ENCODE measurements at regions not wholly inside any gene's neighbourhood (a gene's known extent, or its start where the extent isn't known, plus 50 kb on each side); places are given as distances from the start of the nearest gene placed in this dataset.

- Histone ChIP-seq H3K9me2 (replicated peaks; ENCODE audit: insufficient read depth, low read length) (no peaks in the 10 kb centered on the region), H4K20me1 (ENCODE audit: insufficient read depth, low read depth, low read length) (no peaks in the 10 kb centered on the region), H3K9ac (ENCODE audit: low read length) (no peak overlapping the region), H3K4me1 (ENCODE audit: low read length) (no peaks in the 10 kb centered on the region), H3K9me3 (ENCODE audit: low read length) (no peaks in the 10 kb centered on the region), H3K79me2 (ENCODE audit: low read length) (no peaks in the 10 kb centered on the region), H3K27ac (ENCODE audit: low read length) (no peak overlapping the region), H3K36me3 (ENCODE audit: insufficient read depth, low read length) (no peaks in the 10 kb centered on the region), H2AFZ (ENCODE audit: low read length) (no peak overlapping the region), H3K27me3 (ENCODE audit: low read length) (no peaks in the 10 kb centered on the region), H3K4me3 (ENCODE audit: low read length) (no peak overlapping the region), H3K4me2 (ENCODE audit: low read depth, low read length, poor library complexity, severe bottlenecking) (no peak overlapping the region)
- no peak for DNase-seq
Observed at GRCh38 chr21:36563341-36563926, 83.5 kb upstream of the CLDN14 start.

- H3K27ac ChIP-seq (ENCODE audit: low read length), result no peak overlapping the region
- H3K4me1 ChIP-seq (ENCODE audit: low read length), result no peaks in the 10 kb centered on the region
- H3K9me3 ChIP-seq (ENCODE audit: low read length), result no peaks in the 10 kb centered on the region
- H3K27me3 ChIP-seq (ENCODE audit: low read length), result no peaks in the 10 kb centered on the region
- H3K4me3 ChIP-seq (ENCODE audit: low read length), result no peak overlapping the region
- H3K9ac ChIP-seq (ENCODE audit: low read length), result no peak overlapping the region
- no peak overlapping the region for H2AFZ ChIP-seq (ENCODE audit: low read length)
- H3K79me2 ChIP-seq (ENCODE audit: low read length), result no peaks in the 10 kb centered on the region
- no peaks in the 10 kb centered on the region for H4K20me1 ChIP-seq (ENCODE audit: insufficient read depth, low read depth, low read length)
- no peak for DNase-seq
- no peaks in the 10 kb centered on the region for H3K36me3 ChIP-seq (ENCODE audit: insufficient read depth, low read length)
- H3K9me2 ChIP-seq (replicated peaks; ENCODE audit: insufficient read depth, low read length), result no peaks in the 10 kb centered on the region
- no peak overlapping the region for H3K4me2 ChIP-seq (ENCODE audit: low read depth, low read length, poor library complexity, severe bottlenecking)
Observed at GRCh38 chr21:36564647-36565046, 84.7 kb upstream of the CLDN14 start.

- Histone ChIP-seq H3K36me3 (ENCODE audit: insufficient read depth, low read length) (no peaks in the 10 kb centered on the region), H3K9ac (ENCODE audit: low read length) (no peak overlapping the region), H3K9me3 (ENCODE audit: low read length) (no peaks in the 10 kb centered on the region), H3K27me3 (ENCODE audit: low read length) (no peaks in the 10 kb centered on the region), H3K4me1 (ENCODE audit: low read length) (no peaks in the 10 kb centered on the region), H3K9me2 (replicated peaks; ENCODE audit: insufficient read depth, low read length) (no peaks in the 10 kb centered on the region), H4K20me1 (ENCODE audit: insufficient read depth, low read depth, low read length) (no peaks in the 10 kb centered on the region), H3K79me2 (ENCODE audit: low read length) (no peaks in the 10 kb centered on the region), H3K4me3 (ENCODE audit: low read length) (no peak overlapping the region), H2AFZ (ENCODE audit: low read length) (no peak overlapping the region), H3K4me2 (ENCODE audit: low read depth, low read length, poor library complexity, severe bottlenecking) (no peak overlapping the region), H3K27ac (ENCODE audit: low read length) (no peak overlapping the region)
- no peak for DNase-seq
Observed at GRCh38 chr21:36565540-36565939, 85.6 kb upstream of the CLDN14 start.

- no peak overlapping the region for H3K4me3 ChIP-seq (ENCODE audit: low read length)
- H2AFZ ChIP-seq (ENCODE audit: low read length), result no peak overlapping the region
- H3K4me1 ChIP-seq (ENCODE audit: low read length), result no peaks in the 10 kb centered on the region
Observed at GRCh38 chr21:36566644-36567043, 86.7 kb upstream of the CLDN14 start.

GRCh38 chr21:36567216-36567885, 87.4 kb upstream of the CLDN14 start:
- no peaks in the 10 kb centered on the region for H3K9me2 ChIP-seq (replicated peaks; ENCODE audit: insufficient read depth, low read length)
- H2AFZ ChIP-seq (ENCODE audit: low read length), result no peak overlapping the region
- no peaks in the 10 kb centered on the region for H4K20me1 ChIP-seq (ENCODE audit: insufficient read depth, low read depth, low read length)
- H3K4me3 ChIP-seq (ENCODE audit: low read length), result no peak overlapping the region
- no peak overlapping the region for H3K27ac ChIP-seq (ENCODE audit: low read length)
- H3K27me3 ChIP-seq (ENCODE audit: low read length), result no peaks in the 10 kb centered on the region
- DNase-seq, result no peak
- no peaks in the 10 kb centered on the region for H3K9me3 ChIP-seq (ENCODE audit: low read length)
- H3K4me1 ChIP-seq (ENCODE audit: low read length), result no peaks in the 10 kb centered on the region
- H3K9ac ChIP-seq (ENCODE audit: low read length), result no peak overlapping the region
- H3K79me2 ChIP-seq (ENCODE audit: low read length), result no peaks in the 10 kb centered on the region
- H3K36me3 ChIP-seq (ENCODE audit: insufficient read depth, low read length), result no peaks in the 10 kb centered on the region
- H3K4me2 ChIP-seq (ENCODE audit: low read depth, low read length, poor library complexity, severe bottlenecking), result no peak overlapping the region

More at GRCh38 chr21:36566644-36567043, 86.7 kb upstream of the CLDN14 start:
- Histone ChIP-seq H4K20me1 (ENCODE audit: insufficient read depth, low read depth, low read length) (no peaks in the 10 kb centered on the region), H3K36me3 (ENCODE audit: insufficient read depth, low read length) (no peaks in the 10 kb centered on the region), H3K9ac (ENCODE audit: low read length) (no peak overlapping the region), H3K9me2 (replicated peaks; ENCODE audit: insufficient read depth, low read length) (no peaks in the 10 kb centered on the region), H3K27me3 (ENCODE audit: low read length) (no peaks in the 10 kb centered on the region), H3K79me2 (ENCODE audit: low read length) (no peaks in the 10 kb centered on the region), H3K4me2 (ENCODE audit: low read depth, low read length, poor library complexity, severe bottlenecking) (no peak overlapping the region), H3K27ac (ENCODE audit: low read length) (no peak overlapping the region), H3K9me3 (ENCODE audit: low read length) (no peaks in the 10 kb centered on the region)
- DNase-seq, result no peak

GRCh38 chr21:36569511-36569910, 89.6 kb upstream of the CLDN14 start:
- H3K4me2 ChIP-seq (ENCODE audit: low read depth, low read length, poor library complexity, severe bottlenecking), result no peak overlapping the region
- H3K9ac ChIP-seq (ENCODE audit: low read length), result no peak overlapping the region
- H3K27me3 ChIP-seq (ENCODE audit: low read length), result no peaks in the 10 kb centered on the region
- H3K9me2 ChIP-seq (replicated peaks; ENCODE audit: insufficient read depth, low read length), result no peaks in the 10 kb centered on the region
- no peaks in the 10 kb centered on the region for H4K20me1 ChIP-seq (ENCODE audit: insufficient read depth, low read depth, low read length)
- no peaks in the 10 kb centered on the region for H3K36me3 ChIP-seq (ENCODE audit: insufficient read depth, low read length)
- no peak overlapping the region for H3K4me3 ChIP-seq (ENCODE audit: low read length)
- DNase-seq, result no peak
- H3K79me2 ChIP-seq (ENCODE audit: low read length), result no peaks in the 10 kb centered on the region
- H2AFZ ChIP-seq (ENCODE audit: low read length), result no peak overlapping the region
- no peaks in the 10 kb centered on the region for H3K9me3 ChIP-seq (ENCODE audit: low read length)
- H3K4me1 ChIP-seq (ENCODE audit: low read length), result no peaks in the 10 kb centered on the region
- no peak overlapping the region for H3K27ac ChIP-seq (ENCODE audit: low read length)

GRCh38 chr21:36571556-36571955, 91.6 kb upstream of the CLDN14 start:
- DNase-seq, result no peak
- no peak overlapping the region for H3K27ac ChIP-seq (ENCODE audit: low read length)
- H3K9me2 ChIP-seq (replicated peaks; ENCODE audit: insufficient read depth, low read length), result no peaks in the 10 kb centered on the region
- no peaks in the 10 kb centered on the region for H3K9me3 ChIP-seq (ENCODE audit: low read length)
- no peak overlapping the region for H3K4me3 ChIP-seq (ENCODE audit: low read length)
- no peak overlapping the region for H3K4me2 ChIP-seq (ENCODE audit: low read depth, low read length, poor library complexity, severe bottlenecking)
- H3K4me1 ChIP-seq (ENCODE audit: low read length), result no peaks in the 10 kb centered on the region
- H3K79me2 ChIP-seq (ENCODE audit: low read length), result no peaks in the 10 kb centered on the region
- H2AFZ ChIP-seq (ENCODE audit: low read length), result no peak overlapping the region
- no peaks in the 10 kb centered on the region for H3K36me3 ChIP-seq (ENCODE audit: insufficient read depth, low read length)
- no peaks in the 10 kb centered on the region for H3K27me3 ChIP-seq (ENCODE audit: low read length)
- H4K20me1 ChIP-seq (ENCODE audit: insufficient read depth, low read depth, low read length), result no peaks in the 10 kb centered on the region
- H3K9ac ChIP-seq (ENCODE audit: low read length), result no peak overlapping the region

GRCh38 chr21:36572039-36572438, 92.1 kb upstream of the CLDN14 start:
- H3K4me2 ChIP-seq (ENCODE audit: low read depth, low read length, poor library complexity, severe bottlenecking), result no peak overlapping the region
- H3K9me3 ChIP-seq (ENCODE audit: low read length), result no peaks in the 10 kb centered on the region
- no peak overlapping the region for H2AFZ ChIP-seq (ENCODE audit: low read length)
- DNase-seq, result no peak
- H3K4me3 ChIP-seq (ENCODE audit: low read length), result no peak overlapping the region
- H3K27me3 ChIP-seq (ENCODE audit: low read length), result no peaks in the 10 kb centered on the region
- no peak overlapping the region for H3K9ac ChIP-seq (ENCODE audit: low read length)
- H3K27ac ChIP-seq (ENCODE audit: low read length), result no peak overlapping the region
- no peaks in the 10 kb centered on the region for H3K9me2 ChIP-seq (replicated peaks; ENCODE audit: insufficient read depth, low read length)
- H3K4me1 ChIP-seq (ENCODE audit: low read length), result no peaks in the 10 kb centered on the region
- no peaks in the 10 kb centered on the region for H4K20me1 ChIP-seq (ENCODE audit: insufficient read depth, low read depth, low read length)
- no peaks in the 10 kb centered on the region for H3K36me3 ChIP-seq (ENCODE audit: insufficient read depth, low read length)
- H3K79me2 ChIP-seq (ENCODE audit: low read length), result no peaks in the 10 kb centered on the region

Measured in Karpas-422 (cell line).